Neural cell (in vitro differentiated cells): ENCODE measurements at regions not wholly inside any gene's neighbourhood (a gene's known extent, or its start where the extent isn't known, plus 50 kb on each side); places are given as distances from the start of the nearest gene placed in this dataset.

Experiments
- EP300 ChIP-seq: fragments of 450-650 bp; conservative IDR thresholded peaks from 2 replicates; pipeline ENCODE4 v1.6.1; 2014; ENCODE audit warnings: antibody characterized with exemption, mild to moderate bottlenecking, moderate library complexity; ENCODE audit not compliant: poor library complexity, severe bottlenecking
- EZH2 ChIP-seq: fragments of 200-600, 300-800 bp; shearing (Covaris generic), sonication (generic); IDR thresholded peaks from 2 replicates; pipeline ENCODE4 v1.6.1; 2014; ENCODE audit warnings: antibody characterized with exemption, low read length, borderline replicate concordance, mild to moderate bottlenecking; ENCODE audit not compliant: insufficient read depth, poor library complexity, severe bottlenecking
- MXI1 ChIP-seq: fragments of 450-650 bp; conservative IDR thresholded peaks from 2 replicates; pipeline ENCODE4 v1.6.1; 2014; ENCODE audit warnings: antibody characterized with exemption, mild to moderate bottlenecking; ENCODE audit not compliant: poor library complexity, severe bottlenecking
- POLR2AphosphoS5 ChIP-seq: IDR thresholded peaks from 2 replicates; pipeline ENCODE4 v1.6.1; 2012
- RAD21 ChIP-seq: fragments of 450-650 bp; conservative IDR thresholded peaks from 2 replicates; pipeline ENCODE4 v1.6.1; 2014; ENCODE audit warnings: antibody characterized with exemption, mild to moderate bottlenecking, moderate library complexity
- SMC3 ChIP-seq: fragments of 450-650 bp; conservative IDR thresholded peaks from 2 replicates; pipeline ENCODE4 v1.6.1; 2014; ENCODE audit warnings: antibody characterized with exemption, mild to moderate bottlenecking, moderate library complexity; ENCODE audit not compliant: poor library complexity
- TAF1 ChIP-seq: IDR thresholded peaks from 2 replicates; pipeline ENCODE4 v1.6.1; 2012; ENCODE audit warnings: low read depth
- TF ChIP-seq, protein P1 (sequence below): fragments of 450-650 bp; IDR thresholded peaks from 2 replicates; pipeline ENCODE4 v1.5.1; 2014; ENCODE audit warnings: antibody characterized with exemption, mild to moderate bottlenecking, moderate library complexity; ENCODE audit not compliant: poor library complexity, severe bottlenecking
- TF ChIP-seq, protein P2 (sequence below): IDR thresholded peaks from 2 replicates; pipeline ENCODE4 v1.6.1; 2012; ENCODE audit warnings: borderline replicate concordance

DNA sequence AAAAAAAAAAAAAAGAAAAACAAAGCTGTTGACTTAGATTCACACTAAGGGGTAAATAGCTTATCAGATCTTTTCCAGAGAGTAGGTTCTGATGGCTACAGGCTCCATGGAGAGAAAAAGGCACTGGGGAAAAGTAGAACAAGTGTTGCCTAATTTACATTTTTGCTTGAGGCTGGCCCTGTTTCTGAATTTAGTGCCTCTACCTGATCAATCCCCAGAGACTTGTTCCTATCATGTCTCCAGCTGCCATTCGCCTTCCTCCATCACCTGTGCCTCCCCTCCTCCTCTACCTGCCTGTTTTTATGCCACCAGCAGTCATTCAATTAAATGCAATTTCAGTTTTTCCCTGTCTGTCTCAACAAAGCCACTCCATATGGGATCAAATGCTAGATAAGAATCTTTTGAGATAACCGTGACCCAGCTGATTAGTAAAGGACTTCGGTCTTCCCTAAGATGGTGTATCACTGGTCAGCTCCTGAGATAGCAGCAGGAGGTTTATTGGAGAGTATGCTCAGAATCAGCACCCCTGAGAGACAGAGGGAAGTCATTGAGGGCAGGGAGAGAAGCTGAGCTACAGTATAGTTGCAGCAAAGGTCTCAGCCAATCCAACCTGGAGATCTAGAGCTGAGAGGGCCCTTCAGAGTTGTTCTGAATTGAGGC is 88.1 kb upstream of the GADL1 start:
- TF ChIP-seq, protein P1, sequence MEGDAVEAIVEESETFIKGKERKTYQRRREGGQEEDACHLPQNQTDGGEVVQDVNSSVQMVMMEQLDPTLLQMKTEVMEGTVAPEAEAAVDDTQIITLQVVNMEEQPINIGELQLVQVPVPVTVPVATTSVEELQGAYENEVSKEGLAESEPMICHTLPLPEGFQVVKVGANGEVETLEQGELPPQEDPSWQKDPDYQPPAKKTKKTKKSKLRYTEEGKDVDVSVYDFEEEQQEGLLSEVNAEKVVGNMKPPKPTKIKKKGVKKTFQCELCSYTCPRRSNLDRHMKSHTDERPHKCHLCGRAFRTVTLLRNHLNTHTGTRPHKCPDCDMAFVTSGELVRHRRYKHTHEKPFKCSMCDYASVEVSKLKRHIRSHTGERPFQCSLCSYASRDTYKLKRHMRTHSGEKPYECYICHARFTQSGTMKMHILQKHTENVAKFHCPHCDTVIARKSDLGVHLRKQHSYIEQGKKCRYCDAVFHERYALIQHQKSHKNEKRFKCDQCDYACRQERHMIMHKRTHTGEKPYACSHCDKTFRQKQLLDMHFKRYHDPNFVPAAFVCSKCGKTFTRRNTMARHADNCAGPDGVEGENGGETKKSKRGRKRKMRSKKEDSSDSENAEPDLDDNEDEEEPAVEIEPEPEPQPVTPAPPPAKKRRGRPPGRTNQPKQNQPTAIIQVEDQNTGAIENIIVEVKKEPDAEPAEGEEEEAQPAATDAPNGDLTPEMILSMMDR: no peak
- no peak for TF ChIP-seq EZH2
- TF ChIP-seq POLR2AphosphoS5: no peak
- TF ChIP-seq, protein P2, sequence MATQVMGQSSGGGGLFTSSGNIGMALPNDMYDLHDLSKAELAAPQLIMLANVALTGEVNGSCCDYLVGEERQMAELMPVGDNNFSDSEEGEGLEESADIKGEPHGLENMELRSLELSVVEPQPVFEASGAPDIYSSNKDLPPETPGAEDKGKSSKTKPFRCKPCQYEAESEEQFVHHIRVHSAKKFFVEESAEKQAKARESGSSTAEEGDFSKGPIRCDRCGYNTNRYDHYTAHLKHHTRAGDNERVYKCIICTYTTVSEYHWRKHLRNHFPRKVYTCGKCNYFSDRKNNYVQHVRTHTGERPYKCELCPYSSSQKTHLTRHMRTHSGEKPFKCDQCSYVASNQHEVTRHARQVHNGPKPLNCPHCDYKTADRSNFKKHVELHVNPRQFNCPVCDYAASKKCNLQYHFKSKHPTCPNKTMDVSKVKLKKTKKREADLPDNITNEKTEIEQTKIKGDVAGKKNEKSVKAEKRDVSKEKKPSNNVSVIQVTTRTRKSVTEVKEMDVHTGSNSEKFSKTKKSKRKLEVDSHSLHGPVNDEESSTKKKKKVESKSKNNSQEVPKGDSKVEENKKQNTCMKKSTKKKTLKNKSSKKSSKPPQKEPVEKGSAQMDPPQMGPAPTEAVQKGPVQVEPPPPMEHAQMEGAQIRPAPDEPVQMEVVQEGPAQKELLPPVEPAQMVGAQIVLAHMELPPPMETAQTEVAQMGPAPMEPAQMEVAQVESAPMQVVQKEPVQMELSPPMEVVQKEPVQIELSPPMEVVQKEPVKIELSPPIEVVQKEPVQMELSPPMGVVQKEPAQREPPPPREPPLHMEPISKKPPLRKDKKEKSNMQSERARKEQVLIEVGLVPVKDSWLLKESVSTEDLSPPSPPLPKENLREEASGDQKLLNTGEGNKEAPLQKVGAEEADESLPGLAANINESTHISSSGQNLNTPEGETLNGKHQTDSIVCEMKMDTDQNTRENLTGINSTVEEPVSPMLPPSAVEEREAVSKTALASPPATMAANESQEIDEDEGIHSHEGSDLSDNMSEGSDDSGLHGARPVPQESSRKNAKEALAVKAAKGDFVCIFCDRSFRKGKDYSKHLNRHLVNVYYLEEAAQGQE: no peak
- TF ChIP-seq TAF1: no peak
- no peak for TF ChIP-seq EP300
- TF ChIP-seq RAD21: no peak
- TF ChIP-seq SMC3: no peak
- TF ChIP-seq MXI1: no peak
